A673 (cell line): ENCODE measurements at regions not wholly inside any gene's neighbourhood (a gene's known extent, or its start where the extent isn't known, plus 50 kb on each side); places are given as distances from the start of the nearest gene placed in this dataset.

Experiments used
- BruUV-seq: library from RNA; stranded (reverse); fragments of 400-500 nt; replicated peaks from 2 replicates; lab custom pipeline; 2021; lab: Mats Ljungman, UMichigan
- CTCF ChIA-PET: fragments of 300-600 bp; sonication (Branson Sonifier 250); formaldehyde crosslinking; loops from one replicate; lab custom pipeline; 2022; ENCODE audit warnings: antibody characterized with exemption; lab: Charles Lee
- POLR2A ChIA-PET: fragments of 300-600 bp; sonication (Branson Sonifier 250); formaldehyde crosslinking; loops from one replicate; lab custom pipeline; 2022; ENCODE audit warnings: antibody characterized with exemption; ENCODE audit not compliant: low non-redundant PET; lab: Charles Lee
- DNase-seq: peaks from one replicate; pipeline ENCODE4 v3.0.0-alpha.2; 2015; ENCODE audit warnings: low spot score
- H3K27ac ChIP-seq: fragments of 200-600 bp; sonication (generic); 2 replicates; pipeline ENCODE4 v1.5.1; 2016; ENCODE audit warnings: mixed run types, low read depth, mild to moderate bottlenecking, mixed read lengths, antibody characterized with exemption, low read length; ENCODE audit not compliant: poor library complexity, severe bottlenecking
- H3K27me3 ChIP-seq: fragments of 200-600 bp; sonication (generic); replicated peaks from 2 replicates; pipeline ENCODE4 v1.6.1; 2017; ENCODE audit warnings: mixed run types, low read depth, mild to moderate bottlenecking, mixed read lengths, antibody characterized with exemption, low read length; ENCODE audit not compliant: insufficient read depth, poor library complexity
- H3K36me3 ChIP-seq: fragments of 200-600 bp; sonication (generic); 2 replicates; pipeline ENCODE4 v1.6.1; 2016; ENCODE audit warnings: mixed run types, mild to moderate bottlenecking, mixed read lengths, antibody characterized with exemption, low read length; ENCODE audit not compliant: insufficient read depth, poor library complexity, severe bottlenecking
- H3K4me1 ChIP-seq: fragments of 200-600 bp; sonication (generic); 2 replicates; pipeline ENCODE4 v1.6.1; 2017; ENCODE audit warnings: mixed run types, mild to moderate bottlenecking, mixed read lengths, antibody characterized with exemption, low read length; ENCODE audit not compliant: insufficient read depth, poor library complexity, severe bottlenecking
- H3K4me3 ChIP-seq: fragments of 200-600 bp; sonication (generic); 2 replicates; pipeline ENCODE4 v1.5.1; 2016; ENCODE audit warnings: low read depth, mixed run types, mild to moderate bottlenecking, mixed read lengths, low read length; ENCODE audit not compliant: poor library complexity, severe bottlenecking
- H3K9me3 ChIP-seq: fragments of 200-600 bp; sonication (generic); 2 replicates; pipeline ENCODE4 v1.6.1; 2016; ENCODE audit warnings: mixed run types, low read depth, mild to moderate bottlenecking, mixed read lengths, antibody characterized with exemption, low read length; ENCODE audit not compliant: poor library complexity, severe bottlenecking
- CTCF ChIP-seq: fragments of 300-800, 200-600 bp; sonication (generic); conservative IDR thresholded peaks from 2 replicates; pipeline ENCODE4 v1.5.1; 2017; ENCODE audit warnings: low read depth, mild to moderate bottlenecking, antibody characterized with exemption, low read length, moderate library complexity, mixed read lengths
- EZH2 ChIP-seq: fragments of 200-600 bp; sonication (generic); IDR thresholded peaks from 2 replicates; pipeline ENCODE4 v1.6.1; 2017; ENCODE audit warnings: borderline replicate concordance, low read depth, mild to moderate bottlenecking, mixed read lengths, antibody characterized with exemption, low read length; ENCODE audit not compliant: poor library complexity, severe bottlenecking
- intact Hi-C: fragments of 100-400 bp; cut with micrococcal nuclease; formaldehyde crosslinking; loops from one replicate; pipeline ENCODE4 v1.10.0; 2022; ENCODE audit not compliant: unreplicated experiment

DNA sequence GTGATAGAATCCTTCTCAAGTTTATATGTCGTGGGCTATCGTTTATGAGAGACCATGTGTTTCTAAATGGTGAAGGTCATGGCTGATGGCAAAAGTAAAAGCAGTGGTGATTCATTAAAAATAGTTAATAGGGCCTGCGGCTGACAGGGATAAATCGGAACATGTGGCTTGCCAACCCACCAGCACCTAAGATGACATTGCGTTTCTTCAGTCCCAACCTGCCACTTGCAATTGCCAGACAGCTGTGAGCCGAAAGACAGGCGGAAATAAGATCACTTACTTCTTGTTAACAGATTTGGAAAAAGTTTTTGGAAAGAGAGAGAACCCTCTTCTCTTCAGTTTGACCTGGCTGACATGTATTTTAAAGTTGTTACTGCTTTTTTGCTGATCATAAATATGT lies 131.5 kb upstream of the MPPED2 start:
- ChIA-PET POLR2A (no interaction called here), CTCF (no interaction called here)
- no peak overlapping the region for H3K4me3 ChIP-seq
- intact Hi-C loops = loop anchor here (2.0 kb wide), 1 partner anchor 25 kb away; no protein-coding TSS in a partner anchor
- no peak for DNase-seq
- no peaks in the 10 kb centered on the region for H3K27me3 ChIP-seq
- no TSS peak for BruUV-seq
- no peaks in the 10 kb centered on the region for H3K9me3 ChIP-seq
- no peaks in the 10 kb centered on the region for H3K36me3 ChIP-seq
- TF ChIP-seq CTCF (no peak), EZH2 (no peak)
- H3K4me1 ChIP-seq = no peaks in the 10 kb centered on the region
- H3K27ac ChIP-seq = no peak overlapping the region

DNA sequence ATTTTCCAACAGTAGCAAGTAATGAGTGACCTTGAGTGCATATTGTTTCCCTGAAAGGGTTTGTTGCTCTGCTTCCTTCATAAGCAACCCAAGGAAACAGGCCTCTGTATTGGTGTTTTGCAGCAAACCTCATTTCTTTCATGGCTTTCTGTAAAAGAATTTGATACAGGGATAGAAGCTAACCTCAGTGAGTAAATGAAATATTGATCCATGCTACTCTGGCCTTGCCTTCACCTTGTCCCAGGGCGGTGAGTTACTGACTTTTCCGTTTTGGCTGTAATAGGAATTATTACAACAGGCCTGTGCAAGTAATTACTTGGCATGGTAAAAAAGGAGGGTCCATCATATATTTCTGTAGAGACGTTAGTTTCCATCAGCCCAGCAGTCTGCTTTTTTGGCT lies 130.9 kb upstream of the MPPED2 start:
- Histone ChIP-seq H3K36me3 (no peaks in the 10 kb centered on the region), H3K27me3 (no peaks in the 10 kb centered on the region), H3K27ac (no peak overlapping the region), H3K9me3 (no peaks in the 10 kb centered on the region), H3K4me1 (no peaks in the 10 kb centered on the region), H3K4me3 (no peak overlapping the region)
- no peak for DNase-seq
- no TSS peak for BruUV-seq
- TF ChIP-seq CTCF = no peak
- no peak for TF ChIP-seq EZH2
- intact Hi-C loops = loop anchor here (2.0 kb wide), 1 partner anchor 26 kb away; no protein-coding TSS in a partner anchor
- ChIA-PET CTCF (no interaction called here), POLR2A (no interaction called here)

DNA sequence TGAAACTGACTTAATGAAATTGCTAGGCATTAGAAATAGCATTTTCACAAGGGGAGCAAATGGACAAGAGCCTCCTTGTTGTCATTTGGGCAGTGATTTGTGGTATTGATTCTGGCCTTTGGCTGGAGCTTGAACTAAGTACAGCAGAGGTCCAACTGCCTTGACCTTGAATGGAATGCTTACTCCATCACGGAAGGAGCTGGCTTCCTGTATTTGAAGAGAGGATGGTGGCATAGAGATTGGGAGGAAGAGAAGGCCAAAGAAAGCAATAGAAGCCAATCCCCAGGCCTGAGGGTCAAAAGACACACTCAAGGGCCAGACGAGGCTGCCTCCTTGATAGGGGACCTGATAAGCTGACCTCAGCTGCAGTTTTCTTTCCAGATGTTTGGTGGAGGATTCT lies 126.6 kb upstream of the MPPED2 start:
- BruUV-seq = no TSS peak
- ChIA-PET CTCF (no interaction called here), POLR2A (no interaction called here)

More for the DNA sequence above, 126.6 kb upstream of the MPPED2 start:
- H3K4me1 ChIP-seq = peaks cover 8% of the 10 kb centered on the region
- DNase-seq = no peak
- no peak overlapping the region for H3K27ac ChIP-seq
- intact Hi-C loops = no loop called here
- TF ChIP-seq CTCF (no peak), EZH2 (no peak)
- no peaks in the 10 kb centered on the region for H3K9me3 ChIP-seq
- H3K4me3 ChIP-seq = no peak overlapping the region
- H3K27me3 ChIP-seq = no peaks in the 10 kb centered on the region
- H3K36me3 ChIP-seq = no peaks in the 10 kb centered on the region
